SH-SY5Y (cell line): ENCODE measurements at regions not wholly inside any gene's neighbourhood (a gene's known extent, or its start where the extent isn't known, plus 50 kb on each side); places are given as distances from the start of the nearest gene placed in this dataset.

Source experiments
- GATA2 ChIP-seq: IDR thresholded peaks from 2 replicates; pipeline ENCODE4 v1.6.1; 2011; ENCODE audit warnings: mild to moderate bottlenecking, low read depth, low read length
- GATA3 ChIP-seq: IDR thresholded peaks from 2 replicates; pipeline ENCODE4 v1.6.1; 2011; ENCODE audit warnings: low read depth, mild to moderate bottlenecking, low read length, moderate library complexity

DNA sequence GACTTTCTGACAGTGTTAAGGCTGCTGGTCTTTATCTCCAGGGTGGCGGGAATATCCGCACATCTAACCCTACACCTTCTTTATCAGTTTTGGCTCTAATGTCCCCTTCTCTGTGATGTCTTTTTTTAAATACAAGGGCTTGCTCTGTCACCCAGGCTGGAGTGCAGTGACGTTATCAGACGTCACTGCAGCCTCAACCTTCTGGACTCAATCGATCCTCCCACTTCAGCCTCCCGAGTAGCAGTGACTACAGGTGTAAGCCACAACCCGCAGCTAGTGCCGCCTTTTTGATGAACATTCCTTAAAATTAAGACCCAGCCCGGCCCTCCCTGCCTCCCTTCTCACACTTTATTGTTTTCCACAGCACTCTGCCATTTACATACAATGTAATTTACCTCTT is 120.1 kb upstream of the CDH4 start:
- TF ChIP-seq GATA2 (no peak), GATA3 (no peak)
